ENCODE measurements at regions not wholly inside any gene's neighbourhood (a gene's known extent, or its start where the extent isn't known, plus 50 kb on each side); places are given as distances from the start of the nearest gene placed in this dataset.

- TF ChIP-seq CTCF (conservative IDR thresholded peaks at IDR 0.05; ENCODE audit: low read depth, low read length) (no peak), POLR2A (IDR thresholded peaks at IDR 0.05; ENCODE audit: low read depth, low read length) (no peak), MAFK (IDR thresholded peaks at IDR 0.05; ENCODE audit: low read depth, low read length) (no peak), CHD1 (IDR thresholded peaks at IDR 0.05; ENCODE audit: low read depth, low read length) (no peak), USF2 (IDR thresholded peaks at IDR 0.05; ENCODE audit: low read depth, low read length) (no peak), CEBPB (IDR thresholded peaks at IDR 0.05; ENCODE audit: low read depth, low read length) (no peak), RFX5 (IDR thresholded peaks at IDR 0.05; ENCODE audit: low read depth, low read length) (no peak), ELK1 (IDR thresholded peaks at IDR 0.05; ENCODE audit: borderline replicate concordance, low read depth, low read length) (no peak), NFE2L2 (IDR thresholded peaks at IDR 0.05; ENCODE audit: low read depth, low read length) (no peak), RAD21 (IDR thresholded peaks at IDR 0.05; ENCODE audit: low read length) (no peak), RCOR1 (IDR thresholded peaks at IDR 0.05; ENCODE audit: insufficient replicate concordance, low read length) (no peak), MXI1 (IDR thresholded peaks at IDR 0.05; ENCODE audit: borderline replicate concordance, low read depth, low read length) (no peak), SMC3 (IDR thresholded peaks at IDR 0.05; ENCODE audit: low read depth, low read length) (no peak)
Measured at GRCh38 chr4:65028592-65028991, 619.3 kb upstream of the TECRL start.

Data from IMR-90 (cell line).